ENCODE measurements at regions not wholly inside any gene's neighbourhood (a gene's known extent, or its start where the extent isn't known, plus 50 kb on each side); places are given as distances from the start of the nearest gene placed in this dataset.

GRCh38 chr4:92100975-92101374 is 202.8 kb upstream of the GRID2 start:
- H3K9me3 ChIP-seq, result no peaks in the 10 kb centered on the region
- DNase-seq (no peak), ATAC-seq (no peak)
- H3K4me1 ChIP-seq, result no peaks in the 10 kb centered on the region
- no peak for TF ChIP-seq POLR2A (IDR thresholded peaks at IDR 0.05)
- TF ChIP-seq CTCF (IDR thresholded peaks at IDR 0.05), result no peak
- H3K36me3 ChIP-seq, result no peaks in the 10 kb centered on the region
- intact Hi-C loops (cut with DNase I), result no loop called here
- no peak overlapping the region for H3K4me3 ChIP-seq
- no peak overlapping the region for H3K27ac ChIP-seq
- no peaks in the 10 kb centered on the region for H3K27me3 ChIP-seq

GRCh38 chr4:92101737-92102172 is 202.0 kb upstream of the GRID2 start:
- TF ChIP-seq POLR2A (IDR thresholded peaks at IDR 0.05), result no peak
- TF ChIP-seq CTCF (IDR thresholded peaks at IDR 0.05), result no peak
- Histone ChIP-seq H3K27me3 (no peaks in the 10 kb centered on the region), H3K27ac (no peak overlapping the region), H3K36me3 (no peaks in the 10 kb centered on the region), H3K4me3 (no peak overlapping the region), H3K9me3 (no peaks in the 10 kb centered on the region), H3K4me1 (no peaks in the 10 kb centered on the region)
- intact Hi-C loops (cut with DNase I), result no loop called here
- no peak for DNase-seq
- peak in 2 of 4 donors; percentile 62 to 66 for ATAC-seq

GRCh38 chr4:92104506-92104905 is 199.3 kb upstream of the GRID2 start:
- Histone ChIP-seq H3K27me3 (no peaks in the 10 kb centered on the region), H3K4me3 (no peak overlapping the region), H3K4me1 (no peaks in the 10 kb centered on the region), H3K27ac (no peak overlapping the region), H3K9me3 (no peaks in the 10 kb centered on the region), H3K36me3 (no peaks in the 10 kb centered on the region)
- 37% methylated on average over 2 of the region's 2 CpGs for WGBS (ENCODE audit: insufficient coverage, low coverage, low lambda C conversion rate, missing lambda C conversion rate)
- ATAC-seq (no peak), DNase-seq (no peak)
- intact Hi-C loops (cut with DNase I), result no loop called here
- no peak for TF ChIP-seq POLR2A (IDR thresholded peaks at IDR 0.05)
- TF ChIP-seq CTCF (IDR thresholded peaks at IDR 0.05), result no peak

GRCh38 chr4:92106816-92107215 is 196.9 kb upstream of the GRID2 start:
- H3K9me3 ChIP-seq, result no peaks in the 10 kb centered on the region
- no peak overlapping the region for H3K4me3 ChIP-seq
- no peaks in the 10 kb centered on the region for H3K4me1 ChIP-seq
- H3K27ac ChIP-seq, result no peak overlapping the region
- H3K36me3 ChIP-seq, result no peaks in the 10 kb centered on the region
- H3K27me3 ChIP-seq, result no peaks in the 10 kb centered on the region
- TF ChIP-seq CTCF (IDR thresholded peaks at IDR 0.05), result no peak
- TF ChIP-seq POLR2A (IDR thresholded peaks at IDR 0.05), result no peak
- DNase-seq (no peak), ATAC-seq (no peak)
- intact Hi-C loops (cut with DNase I), result no loop called here
- 35% methylated on average over 2 of the region's 2 CpGs for WGBS (ENCODE audit: insufficient coverage, low coverage, low lambda C conversion rate, missing lambda C conversion rate)

- no peak overlapping the region for H3K27ac ChIP-seq
- no peaks in the 10 kb centered on the region for H3K9me3 ChIP-seq
- DNase-seq (no peak), ATAC-seq (no peak)
- H3K27me3 ChIP-seq, result no peaks in the 10 kb centered on the region
- no peaks in the 10 kb centered on the region for H3K4me1 ChIP-seq
- intact Hi-C loops (cut with DNase I), result no loop called here
- no peaks in the 10 kb centered on the region for H3K36me3 ChIP-seq
- WGBS (ENCODE audit: insufficient coverage, low coverage, low lambda C conversion rate, missing lambda C conversion rate), result 69% methylated on average over 2 of the region's 2 CpGs
- TF ChIP-seq CTCF (IDR thresholded peaks at IDR 0.05), result no peak
- TF ChIP-seq POLR2A (IDR thresholded peaks at IDR 0.05), result no peak
- H3K4me3 ChIP-seq, result no peak overlapping the region
Observed at GRCh38 chr4:92111493-92111892, 192.3 kb upstream of the GRID2 start.
